Tibial nerve (tissue), 3 donors: ENCODE measurements at regions not wholly inside any gene's neighbourhood (a gene's known extent, or its start where the extent isn't known, plus 50 kb on each side); places are given as distances from the start of the nearest gene placed in this dataset.

Source experiments
- CTCF ChIP-seq, 5 experiments: fragments of 200-600 bp in 3 of 5; fragments of 450-650 bp in 2 of 5; sonication (generic) in 3 of 5; IDR thresholded peaks; one replicate each; pipeline ENCODE4 v1.5.1; 2016 to 2019; ENCODE audit warnings: antibody characterized with exemption in 5 of 5, mild to moderate bottlenecking in 3 of 5, moderate library complexity in 2 of 5
- POLR2A ChIP-seq, 2 donors: fragments of 450-650 bp; IDR thresholded peaks; one replicate each; pipeline ENCODE4 v1.6.1; 2017; ENCODE audit warnings: antibody characterized with exemption in 2 of 2, mild to moderate bottlenecking in 2 of 2, moderate library complexity in 2 of 2

GRCh38 chr22:34975721-34976120 is 90.2 kb upstream of the ISX start:
- no peak for TF ChIP-seq CTCF (IDR thresholded peaks at IDR 0.05)
- TF ChIP-seq POLR2A (IDR thresholded peaks at IDR 0.05), result no peak
